PFSK-1 (cell line): ENCODE measurements at regions not wholly inside any gene's neighbourhood (a gene's known extent, or its start where the extent isn't known, plus 50 kb on each side); places are given as distances from the start of the nearest gene placed in this dataset.

Source experiments
- FOXP2 ChIP-seq: optimal IDR thresholded peaks from 2 replicates; pipeline ENCODE3; 2011; ENCODE audit warnings: borderline replicate concordance, control low read depth, inconsistent platforms; ENCODE audit not compliant: insufficient read depth; ENCODE audit errors: extremely low read length, extremely low read depth
- REST ChIP-seq, 2 experiments: IDR thresholded peaks; 2 replicates each; pipeline versions ENCODE4 v1.6.1 to v1.8.0; 2011 to 2012; ENCODE audit warnings: low read depth in 2 of 2, low read length in 2 of 2, control low read depth in 1 of 2, inconsistent platforms in 1 of 2, mild to moderate bottlenecking in 1 of 2, moderate library complexity in 1 of 2; ENCODE audit not compliant: insufficient read depth in 1 of 2
- SIN3A ChIP-seq: IDR thresholded peaks from 2 replicates; pipeline ENCODE4 v1.6.1; 2012; ENCODE audit warnings: mild to moderate bottlenecking, low read length, moderate library complexity, borderline replicate concordance; ENCODE audit not compliant: insufficient read depth

- TF ChIP-seq FOXP2 (no peak), SIN3A (no peak), REST (IDR thresholded peaks at IDR 0.05; ENCODE audit: insufficient read depth in 1 of 2, low read depth in 2 of 2, low read length in 2 of 2) (no peak)
These were observed 88.4 kb upstream of the GNAO1 start for GRCh38 chr16:56102906-56103305.
